ENCODE measurements at regions not wholly inside any gene's neighbourhood (a gene's known extent, or its start where the extent isn't known, plus 50 kb on each side); places are given as distances from the start of the nearest gene placed in this dataset.
"Not testable (repeated sequence)": the region's sequence is repeated elsewhere in the genome, so short reads cannot be mapped to it uniquely, and the experiment has no call there.

GRCh38 chr2:153420394-153420793 is 58.2 kb downstream of the RPRM start:
- DNase-seq = no peak

- no peak for DNase-seq
Measured at GRCh38 chr2:153417077-153417476, 61.5 kb downstream of the RPRM start.

- no peak for DNase-seq
Measured at GRCh38 chr2:153416071-153416470, 62.5 kb downstream of the RPRM start.

- no peak for DNase-seq
Measured at GRCh38 chr2:153408710-153409385, 69.7 kb downstream of the RPRM start.

- DNase-seq = no peak
Measured at GRCh38 chr2:153405196-153405595, 73.4 kb downstream of the RPRM start.

- DNase-seq = no peak
Measured at GRCh38 chr2:153404792-153405191, 73.8 kb downstream of the RPRM start.

GRCh38 chr2:153403940-153404339 is 74.6 kb downstream of the RPRM start:
- DNase-seq = no peak

GRCh38 chr2:153403352-153403751 is 75.2 kb downstream of the RPRM start:
- not testable (repeated sequence) for DNase-seq

- DNase-seq = no peak
Measured at GRCh38 chr2:153394686-153395085, 83.9 kb downstream of the RPRM start.

GRCh38 chr2:153394247-153394646 is 84.3 kb downstream of the RPRM start:
- no peak for DNase-seq

- no peak for DNase-seq
Measured at GRCh38 chr2:153393518-153393917, 85.0 kb downstream of the RPRM start.

- DNase-seq = no peak
Measured at GRCh38 chr2:153391131-153391530, 87.4 kb downstream of the RPRM start.

GRCh38 chr2:153388246-153388645 is 90.3 kb downstream of the RPRM start:
- DNase-seq = no peak

- no peak for DNase-seq
Measured at GRCh38 chr2:153387203-153387602, 91.4 kb downstream of the RPRM start.

GRCh38 chr2:153386481-153386897 is 92.1 kb downstream of the RPRM start:
- DNase-seq = no peak

- DNase-seq = no peak
Measured at GRCh38 chr2:153373510-153374279, 104.9 kb downstream of the RPRM start.

GRCh38 chr2:153360239-153360638 is 118.3 kb downstream of the RPRM start:
- DNase-seq = no peak

- no peak for DNase-seq
Measured at GRCh38 chr2:153354377-153354776, 124.2 kb downstream of the RPRM start.

- no peak for DNase-seq
Measured at GRCh38 chr2:153349603-153350002, 129.0 kb downstream of the RPRM start.

GRCh38 chr2:153347818-153348495 is 130.6 kb downstream of the RPRM start:
- DNase-seq = no peak

- no peak for DNase-seq
Measured at GRCh38 chr2:153320879-153321278, 157.7 kb downstream of the RPRM start.

GRCh38 chr2:153311432-153311831 is 167.1 kb downstream of the RPRM start:
- no peak for DNase-seq

- DNase-seq = no peak
Measured at GRCh38 chr2:153308466-153308865, 170.1 kb downstream of the RPRM start.

GRCh38 chr2:153307223-153307622 is 171.3 kb downstream of the RPRM start:
- DNase-seq = no peak
